ENCODE measurements at regions not wholly inside any gene's neighbourhood (a gene's known extent, or its start where the extent isn't known, plus 50 kb on each side); places are given as distances from the start of the nearest gene placed in this dataset.

DNA sequence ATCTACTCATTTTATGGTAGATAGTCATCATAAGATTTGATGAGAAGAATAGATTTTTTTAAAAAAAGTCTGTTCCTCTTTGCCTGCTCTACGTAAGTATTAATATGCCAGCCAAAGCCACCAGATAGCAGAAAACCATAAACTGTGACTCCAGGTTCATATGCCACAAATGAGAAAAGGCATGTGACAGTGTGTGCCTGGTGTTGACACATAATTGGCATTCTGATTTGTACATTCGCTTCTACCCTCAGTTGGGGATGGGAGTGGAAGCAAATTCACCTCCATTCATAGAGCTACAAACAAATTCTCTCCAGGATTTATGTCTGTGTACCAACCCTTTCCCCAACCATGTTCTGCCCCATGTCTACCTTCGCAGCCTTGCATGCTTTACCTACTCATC lies 391.6 kb downstream of the PMP22 start:
- no peak overlapping the region for H3K27ac Mint-ChIP-seq
- H3K36me3 Mint-ChIP-seq (ENCODE audit: insufficient read depth) = no peaks in the 10 kb centered on the region
- H3K4me3 Mint-ChIP-seq (ENCODE audit: low read depth) = no peak overlapping the region
- DNase-seq (ENCODE audit: low spot score, unreplicated experiment) = no peak
- peaks cover 19% of the 10 kb centered on the region for H3K4me1 Mint-ChIP-seq (ENCODE audit: low read depth)
- no peaks in the 10 kb centered on the region for H3K27me3 Mint-ChIP-seq
- TF ChIP-seq, protein P1, sequence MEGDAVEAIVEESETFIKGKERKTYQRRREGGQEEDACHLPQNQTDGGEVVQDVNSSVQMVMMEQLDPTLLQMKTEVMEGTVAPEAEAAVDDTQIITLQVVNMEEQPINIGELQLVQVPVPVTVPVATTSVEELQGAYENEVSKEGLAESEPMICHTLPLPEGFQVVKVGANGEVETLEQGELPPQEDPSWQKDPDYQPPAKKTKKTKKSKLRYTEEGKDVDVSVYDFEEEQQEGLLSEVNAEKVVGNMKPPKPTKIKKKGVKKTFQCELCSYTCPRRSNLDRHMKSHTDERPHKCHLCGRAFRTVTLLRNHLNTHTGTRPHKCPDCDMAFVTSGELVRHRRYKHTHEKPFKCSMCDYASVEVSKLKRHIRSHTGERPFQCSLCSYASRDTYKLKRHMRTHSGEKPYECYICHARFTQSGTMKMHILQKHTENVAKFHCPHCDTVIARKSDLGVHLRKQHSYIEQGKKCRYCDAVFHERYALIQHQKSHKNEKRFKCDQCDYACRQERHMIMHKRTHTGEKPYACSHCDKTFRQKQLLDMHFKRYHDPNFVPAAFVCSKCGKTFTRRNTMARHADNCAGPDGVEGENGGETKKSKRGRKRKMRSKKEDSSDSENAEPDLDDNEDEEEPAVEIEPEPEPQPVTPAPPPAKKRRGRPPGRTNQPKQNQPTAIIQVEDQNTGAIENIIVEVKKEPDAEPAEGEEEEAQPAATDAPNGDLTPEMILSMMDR (IDR thresholded peaks at IDR 0.05; ENCODE audit: unreplicated experiment) = no peak
- peaks cover 12% of the 10 kb centered on the region for H3K9me3 Mint-ChIP-seq (ENCODE audit: low read depth)

DNA sequence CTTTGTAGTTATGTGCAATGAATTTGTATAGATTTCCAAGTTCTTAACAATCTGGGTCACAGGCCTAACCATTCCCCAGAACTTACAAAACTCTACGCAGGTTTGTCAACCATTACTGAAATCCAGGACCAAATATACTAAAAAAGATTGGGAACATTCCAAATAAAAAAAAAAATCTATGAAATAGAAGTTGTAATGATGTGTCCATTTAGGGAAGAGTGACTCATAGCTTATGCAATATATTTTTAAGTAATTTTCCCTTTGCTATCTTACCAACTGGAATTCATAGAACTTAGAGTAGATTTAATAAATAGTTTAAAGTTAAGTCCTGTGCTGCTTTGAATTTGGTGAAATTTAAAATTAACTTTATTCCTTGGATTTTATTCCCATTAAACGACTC lies 393.2 kb downstream of the PMP22 start:
- H3K9me3 Mint-ChIP-seq (ENCODE audit: low read depth) = peaks cover 11% of the 10 kb centered on the region
- no peaks in the 10 kb centered on the region for H3K36me3 Mint-ChIP-seq (ENCODE audit: insufficient read depth)
- DNase-seq (ENCODE audit: low spot score, unreplicated experiment) = no peak
- no peak overlapping the region for H3K4me3 Mint-ChIP-seq (ENCODE audit: low read depth)
- H3K4me1 Mint-ChIP-seq (ENCODE audit: low read depth) = peaks cover 19% of the 10 kb centered on the region
- TF ChIP-seq, protein P1 (IDR thresholded peaks at IDR 0.05; ENCODE audit: unreplicated experiment) = no peak
- no peak overlapping the region for H3K27ac Mint-ChIP-seq
- no peaks in the 10 kb centered on the region for H3K27me3 Mint-ChIP-seq

DNA sequence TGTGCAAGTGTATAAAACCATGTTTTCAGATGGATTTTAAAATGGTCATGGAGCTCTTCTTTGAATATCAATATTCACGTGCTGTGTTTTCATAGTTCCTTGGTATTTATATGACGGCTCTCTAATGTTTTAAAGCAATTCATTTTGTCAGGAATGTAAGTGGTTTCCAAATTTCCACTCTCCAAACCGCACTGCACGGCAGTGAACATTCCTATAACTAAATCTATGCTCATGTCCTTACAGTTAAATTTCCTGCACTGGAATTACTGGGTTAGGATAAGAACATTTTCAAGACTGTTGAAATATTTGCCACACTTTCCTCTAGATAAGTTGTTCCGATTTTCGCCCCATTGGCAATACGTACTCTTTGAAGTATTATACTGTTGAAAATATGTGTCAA lies 398.9 kb downstream of the PMP22 start:
- DNase-seq (ENCODE audit: low spot score, unreplicated experiment) = no peak
- H3K9me3 Mint-ChIP-seq (ENCODE audit: low read depth) = peaks cover 9% of the 10 kb centered on the region
- no peak overlapping the region for H3K27ac Mint-ChIP-seq
- no peaks in the 10 kb centered on the region for H3K36me3 Mint-ChIP-seq (ENCODE audit: insufficient read depth)
- no peaks in the 10 kb centered on the region for H3K4me1 Mint-ChIP-seq (ENCODE audit: low read depth)
- no peak overlapping the region for H3K4me3 Mint-ChIP-seq (ENCODE audit: low read depth)
- TF ChIP-seq, protein P1 (IDR thresholded peaks at IDR 0.05; ENCODE audit: unreplicated experiment) = no peak
- no peaks in the 10 kb centered on the region for H3K27me3 Mint-ChIP-seq

DNA sequence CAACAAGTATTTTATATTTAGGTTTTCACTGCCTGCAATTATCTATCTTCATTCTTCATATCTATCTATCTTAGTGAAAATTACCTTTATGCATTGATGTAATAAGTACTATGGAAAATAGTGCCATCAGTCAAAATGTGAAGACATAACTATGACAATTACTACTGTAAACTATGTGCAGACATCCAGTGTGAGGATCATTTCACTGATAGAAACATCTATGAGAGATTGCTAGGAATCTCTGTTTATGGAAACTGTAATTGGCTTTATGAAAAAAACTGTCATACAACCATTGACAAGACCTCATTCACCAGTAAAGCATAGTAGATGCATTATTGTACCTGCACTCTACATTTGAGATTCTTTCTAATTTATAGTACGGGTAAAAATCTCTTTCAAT lies 401.0 kb downstream of the PMP22 start:
- Mint-ChIP-seq H3K4me1 (ENCODE audit: low read depth) (peaks cover 14% of the 10 kb centered on the region), H3K4me3 (ENCODE audit: low read depth) (no peak overlapping the region), H3K36me3 (ENCODE audit: insufficient read depth) (peaks cover 2% of the 10 kb centered on the region), H3K27me3 (no peaks in the 10 kb centered on the region), H3K27ac (no peak overlapping the region), H3K9me3 (ENCODE audit: low read depth) (peaks cover 7% of the 10 kb centered on the region)
- no peak for DNase-seq (ENCODE audit: low spot score, unreplicated experiment)
- TF ChIP-seq, protein P1 (IDR thresholded peaks at IDR 0.05; ENCODE audit: unreplicated experiment) = no peak

DNA sequence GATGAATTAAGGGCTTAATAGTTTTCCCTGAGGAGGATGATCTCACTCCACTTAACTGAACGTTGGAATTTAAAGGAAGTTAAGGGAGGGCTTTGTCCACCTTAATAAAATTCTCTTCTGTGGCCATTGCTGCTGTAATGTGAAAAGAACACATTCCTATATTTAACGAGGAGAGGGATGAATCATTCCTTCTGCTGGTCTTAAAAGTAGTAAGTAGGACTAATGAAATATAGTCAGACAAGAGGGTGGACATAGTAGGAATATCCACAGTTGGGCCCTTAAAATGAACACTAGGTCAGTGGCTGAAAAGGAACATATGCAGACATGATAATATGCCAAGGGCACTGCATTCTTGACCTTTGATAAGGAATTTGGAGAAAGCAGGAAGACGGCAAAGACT lies 405.6 kb downstream of the PMP22 start:
- Mint-ChIP-seq H3K36me3 (ENCODE audit: insufficient read depth) (peaks cover 2% of the 10 kb centered on the region), H3K4me3 (ENCODE audit: low read depth) (no peak overlapping the region), H3K27ac (no peak overlapping the region), H3K9me3 (ENCODE audit: low read depth) (peaks cover 12% of the 10 kb centered on the region), H3K27me3 (no peaks in the 10 kb centered on the region), H3K4me1 (ENCODE audit: low read depth) (peaks cover 14% of the 10 kb centered on the region)
- TF ChIP-seq, protein P1 (IDR thresholded peaks at IDR 0.05; ENCODE audit: unreplicated experiment) = no peak
- no peak for DNase-seq (ENCODE audit: low spot score, unreplicated experiment)
